ENCODE measurements at regions not wholly inside any gene's neighbourhood (a gene's known extent, or its start where the extent isn't known, plus 50 kb on each side); places are given as distances from the start of the nearest gene placed in this dataset.

- TF ChIP-seq CTCF (IDR thresholded peaks at IDR 0.05), result no peak
- no peak for DNase-seq (ENCODE audit: low spot score)
- H3K27me3 ChIP-seq (replicated peaks; ENCODE audit: insufficient read depth), result peaks cover 4% of the 10 kb centered on the region
- H3K4me1 ChIP-seq (ENCODE audit: control insufficient read depth in 1 of 2, low read depth in 2 of 2), result no peaks in the 10 kb centered on the region
- H3K9me3 ChIP-seq, result no peaks in the 10 kb centered on the region
- no peak overlapping the region for H3K27ac ChIP-seq
- no peak for ATAC-seq (ENCODE audit: insufficient number of reproducible peaks, low FRiP score, low read depth)
- H3K36me3 ChIP-seq, result no peaks in the 10 kb centered on the region
- H3K4me3 ChIP-seq, result no peak overlapping the region
These were observed 84.6 kb upstream of the DPYD start for GRCh38 chr1:98005326-98006010.

DNA sequence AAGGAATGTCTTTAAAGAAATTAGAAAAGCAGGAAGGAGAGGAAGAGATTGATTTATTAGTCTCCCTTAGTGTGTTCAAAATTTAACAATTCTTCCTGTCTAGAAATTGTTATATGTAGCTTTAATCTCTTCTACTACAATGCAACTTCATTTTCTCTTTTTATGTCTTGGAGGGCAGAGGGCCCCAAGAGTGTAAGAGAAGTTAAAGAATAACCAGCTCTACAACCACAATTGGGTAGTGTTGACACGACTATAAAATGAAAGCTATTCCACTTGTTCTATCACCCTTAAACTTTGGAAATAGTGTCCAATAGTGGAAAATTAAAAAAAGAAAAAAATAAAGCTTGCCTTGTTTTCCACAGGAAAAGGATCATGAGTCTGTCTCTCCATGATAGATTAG lies 82.6 kb upstream of the DPYD start:
- ATAC-seq (ENCODE audit: insufficient number of reproducible peaks, low FRiP score, low read depth) (no peak), DNase-seq (ENCODE audit: low spot score) (no peak)
- Histone ChIP-seq H3K4me3 (no peak overlapping the region), H3K9me3 (no peaks in the 10 kb centered on the region), H3K27me3 (replicated peaks; ENCODE audit: insufficient read depth) (no peaks in the 10 kb centered on the region), H3K27ac (no peak overlapping the region), H3K36me3 (no peaks in the 10 kb centered on the region), H3K4me1 (ENCODE audit: control insufficient read depth in 1 of 2, low read depth in 2 of 2) (no peaks in the 10 kb centered on the region)
- TF ChIP-seq CTCF (IDR thresholded peaks at IDR 0.05), result no peak

- no peaks in the 10 kb centered on the region for H3K9me3 ChIP-seq
- no peak overlapping the region for H3K27ac ChIP-seq
- ATAC-seq (ENCODE audit: insufficient number of reproducible peaks, low FRiP score, low read depth) (no peak), DNase-seq (ENCODE audit: low spot score) (no peak)
- no peaks in the 10 kb centered on the region for H3K27me3 ChIP-seq (replicated peaks; ENCODE audit: insufficient read depth)
- H3K4me3 ChIP-seq, result no peak overlapping the region
- TF ChIP-seq CTCF (IDR thresholded peaks at IDR 0.05), result no peak
- H3K4me1 ChIP-seq (ENCODE audit: control insufficient read depth in 1 of 2, low read depth in 2 of 2), result no peaks in the 10 kb centered on the region
- no peaks in the 10 kb centered on the region for H3K36me3 ChIP-seq
These were observed 81.5 kb upstream of the DPYD start for GRCh38 chr1:98002288-98002687.

- ATAC-seq (ENCODE audit: insufficient number of reproducible peaks, low FRiP score, low read depth) (no peak), DNase-seq (ENCODE audit: low spot score) (no peak)
- H3K4me1 ChIP-seq (ENCODE audit: control insufficient read depth in 1 of 2, low read depth in 2 of 2), result no peaks in the 10 kb centered on the region
- H3K4me3 ChIP-seq, result no peak overlapping the region
- H3K36me3 ChIP-seq, result no peaks in the 10 kb centered on the region
- no peaks in the 10 kb centered on the region for H3K27me3 ChIP-seq (replicated peaks; ENCODE audit: insufficient read depth)
- no peaks in the 10 kb centered on the region for H3K9me3 ChIP-seq
- TF ChIP-seq CTCF (IDR thresholded peaks at IDR 0.05), result no peak
- H3K27ac ChIP-seq, result no peak overlapping the region
These were observed 80.9 kb upstream of the DPYD start for GRCh38 chr1:98001764-98002163.

DNA sequence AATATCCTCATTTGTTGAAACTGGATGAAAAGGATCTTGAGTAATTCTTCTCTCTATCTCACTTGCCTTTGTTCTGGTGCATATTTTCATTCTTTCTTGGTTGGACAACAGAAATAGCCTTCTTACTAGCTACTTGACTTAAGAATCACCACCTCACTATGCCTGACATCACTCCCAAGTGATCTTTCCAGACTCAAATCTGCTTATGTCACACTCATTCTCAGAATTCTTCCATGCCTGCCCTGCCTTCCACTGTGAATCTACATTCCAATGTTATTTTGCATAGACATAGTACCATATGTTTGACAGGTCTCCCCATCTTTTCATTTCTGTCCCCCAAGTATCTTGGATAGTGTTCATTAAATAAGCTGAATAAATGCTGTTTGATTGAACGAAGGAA lies 78.5 kb upstream of the DPYD start:
- ATAC-seq (ENCODE audit: insufficient number of reproducible peaks, low FRiP score, low read depth), result no peak
- no peaks in the 10 kb centered on the region for H3K27me3 ChIP-seq (replicated peaks; ENCODE audit: insufficient read depth)
- no peak overlapping the region for H3K4me3 ChIP-seq
- H3K4me1 ChIP-seq (ENCODE audit: control insufficient read depth in 1 of 2, low read depth in 2 of 2), result no peaks in the 10 kb centered on the region
- no peaks in the 10 kb centered on the region for H3K36me3 ChIP-seq
- TF ChIP-seq CTCF (IDR thresholded peaks at IDR 0.05), result no peak
- no peaks in the 10 kb centered on the region for H3K9me3 ChIP-seq
- H3K27ac ChIP-seq, result no peak overlapping the region
- no peak for DNase-seq (ENCODE audit: low spot score)

Measured in thoracic aorta (tissue), 2 donors.